ENCODE measurements at regions not wholly inside any gene's neighbourhood (a gene's known extent, or its start where the extent isn't known, plus 50 kb on each side); places are given as distances from the start of the nearest gene placed in this dataset.
"Not testable (repeated sequence)": the region's sequence is repeated elsewhere in the genome, so short reads cannot be mapped to it uniquely, and the experiment has no call there.

- H3K9me3 ChIP-seq: no peaks in the 10 kb centered on the region
- intact Hi-C loops (cut with DNase I): loop anchor here in 1 of 10 donors (10.0 kb wide), 1 partner anchor 1424 kb away; no protein-coding TSS in a partner anchor
- H3K27ac ChIP-seq: no peak overlapping the region
- 84 to 89% methylated on average over 14 of the region's 14 CpGs for WGBS, 2 donors
- TF ChIP-seq, protein P1, sequence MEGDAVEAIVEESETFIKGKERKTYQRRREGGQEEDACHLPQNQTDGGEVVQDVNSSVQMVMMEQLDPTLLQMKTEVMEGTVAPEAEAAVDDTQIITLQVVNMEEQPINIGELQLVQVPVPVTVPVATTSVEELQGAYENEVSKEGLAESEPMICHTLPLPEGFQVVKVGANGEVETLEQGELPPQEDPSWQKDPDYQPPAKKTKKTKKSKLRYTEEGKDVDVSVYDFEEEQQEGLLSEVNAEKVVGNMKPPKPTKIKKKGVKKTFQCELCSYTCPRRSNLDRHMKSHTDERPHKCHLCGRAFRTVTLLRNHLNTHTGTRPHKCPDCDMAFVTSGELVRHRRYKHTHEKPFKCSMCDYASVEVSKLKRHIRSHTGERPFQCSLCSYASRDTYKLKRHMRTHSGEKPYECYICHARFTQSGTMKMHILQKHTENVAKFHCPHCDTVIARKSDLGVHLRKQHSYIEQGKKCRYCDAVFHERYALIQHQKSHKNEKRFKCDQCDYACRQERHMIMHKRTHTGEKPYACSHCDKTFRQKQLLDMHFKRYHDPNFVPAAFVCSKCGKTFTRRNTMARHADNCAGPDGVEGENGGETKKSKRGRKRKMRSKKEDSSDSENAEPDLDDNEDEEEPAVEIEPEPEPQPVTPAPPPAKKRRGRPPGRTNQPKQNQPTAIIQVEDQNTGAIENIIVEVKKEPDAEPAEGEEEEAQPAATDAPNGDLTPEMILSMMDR (IDR thresholded peaks at IDR 0.05): no peak
- no peaks in the 10 kb centered on the region for H3K36me3 ChIP-seq
- H3K4me3 ChIP-seq: no peak overlapping the region
- no peaks in the 10 kb centered on the region for H3K4me1 ChIP-seq
- ATAC-seq: no peak
- no peak for DNase-seq
- peaks cover 0 to 3% (median 0%) of the 10 kb centered on the region in 7 donors for H3K27me3 ChIP-seq
These were observed 240.0 kb upstream of the SGCG start for GRCh38 chr13:22940736-22941135.

GRCh38 chr13:22941495-22941894, 239.3 kb upstream of the SGCG start:
- not testable (repeated sequence) for H3K27ac ChIP-seq

GRCh38 chr13:22942831-22943230, 237.9 kb upstream of the SGCG start:
- not testable (repeated sequence) for H3K4me1 ChIP-seq, H3K27ac ChIP-seq, H3K27me3 ChIP-seq, H3K9me3 ChIP-seq, H3K36me3 ChIP-seq, DNase-seq, H3K4me3 ChIP-seq, ATAC-seq
- WGBS, 2 donors: 87 to 90% methylated on average over 12 to 13 of the region's 14 CpGs
- intact Hi-C loops (cut with DNase I): loop anchor here in 1 of 10 donors (10.0 kb wide), 1 partner anchor 1422 kb away; no protein-coding TSS in a partner anchor

More at GRCh38 chr13:22941495-22941894, 239.3 kb upstream of the SGCG start:
- intact Hi-C loops (cut with DNase I): loop anchor here in 1 of 10 donors (10.0 kb wide), 1 partner anchor 1423 kb away; no protein-coding TSS in a partner anchor
- DNase-seq, H3K4me3 ChIP-seq, H3K27me3 ChIP-seq, H3K4me1 ChIP-seq, H3K9me3 ChIP-seq, H3K36me3 ChIP-seq: not testable (repeated sequence)
- ATAC-seq: peak in 1 of 8 donors; percentile 19
- 79 to 80% methylated on average over 7 of the region's 8 CpGs for WGBS, 2 donors

GRCh38 chr13:22944378-22944777, 236.4 kb upstream of the SGCG start:
- Histone ChIP-seq H3K36me3 (no peaks in the 10 kb centered on the region), H3K4me1 (no peaks in the 10 kb centered on the region), H3K27me3 (peaks cover 0 to 10% (median 0%) of the 10 kb centered on the region in 7 donors), H3K9me3 (no peaks in the 10 kb centered on the region), H3K27ac (no peak overlapping the region), H3K4me3 (no peak overlapping the region)
- TF ChIP-seq, protein P1 (IDR thresholded peaks at IDR 0.05): no peak
- 81 to 86% methylated on average over 13 of the region's 13 CpGs for WGBS, 2 donors
- DNase-seq: no peak
- no peak for ATAC-seq
- intact Hi-C loops (cut with DNase I): loop anchor here in 1 of 10 donors (10.0 kb wide), 1 partner anchor 1420 kb away; no protein-coding TSS in a partner anchor

DNA sequence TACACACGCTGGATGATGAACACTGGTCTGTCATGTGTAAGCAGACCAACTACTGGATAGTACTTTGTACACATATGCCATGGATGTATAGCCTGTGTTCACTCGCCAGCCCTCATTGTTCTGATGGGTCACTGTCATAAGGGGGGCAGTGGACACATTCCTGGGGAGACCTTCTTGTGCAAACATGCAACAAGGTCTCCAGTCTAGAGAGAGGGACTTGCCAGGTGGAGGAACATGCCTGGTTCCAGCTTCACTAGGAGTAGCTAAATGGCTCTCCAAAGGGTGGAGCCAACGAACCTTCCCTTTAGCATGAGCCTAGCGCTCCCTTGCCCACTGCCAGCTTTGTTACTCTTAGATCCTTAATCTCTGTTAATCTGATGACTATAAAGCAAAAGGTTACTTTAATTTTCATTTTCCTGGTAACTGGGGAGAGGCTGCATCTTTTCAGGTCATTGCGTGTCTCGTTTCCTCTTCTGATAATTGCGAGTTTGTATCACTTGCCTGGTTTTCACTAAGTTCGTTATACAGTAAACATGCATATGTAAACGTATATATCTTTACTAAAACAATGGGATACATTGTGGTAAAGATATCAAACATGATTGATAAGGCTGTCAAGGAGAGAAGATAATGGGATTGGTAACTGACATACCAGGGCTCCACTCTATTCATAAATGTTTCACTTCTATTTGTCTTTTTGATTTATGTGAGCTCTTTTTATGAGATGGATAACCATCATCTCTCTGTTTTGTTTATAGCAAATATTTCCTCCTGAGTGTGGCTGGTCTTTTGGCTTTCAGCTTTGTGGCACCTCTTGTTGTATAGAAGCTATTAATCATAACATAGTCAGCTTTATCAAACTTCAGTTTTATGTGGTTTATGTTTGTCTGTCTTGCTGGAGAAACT, 235.2 kb upstream of the SGCG start:
- Histone ChIP-seq H3K36me3 (no peaks in the 10 kb centered on the region), H3K4me3 (no peak overlapping the region), H3K27me3 (peaks cover 0 to 10% (median 0%) of the 10 kb centered on the region in 7 donors), H3K9me3 (peaks cover 0 to 4% (median 0%) of the 10 kb centered on the region in 11 donors), H3K27ac (no peak overlapping the region), H3K4me1 (no peaks in the 10 kb centered on the region)
- DNase-seq: no peak
- TF ChIP-seq, protein P1 (IDR thresholded peaks at IDR 0.05): no peak
- 64 to 66% methylated on average over 9 of the region's 9 CpGs for WGBS, 2 donors
- ATAC-seq: peak in 1 of 8 donors; percentile 22
- intact Hi-C loops (cut with DNase I): loop anchor here in 1 of 10 donors (10.0 kb wide), 1 partner anchor 1419 kb away; no protein-coding TSS in a partner anchor
